ENCODE measurements at regions not wholly inside any gene's neighbourhood (a gene's known extent, or its start where the extent isn't known, plus 50 kb on each side); places are given as distances from the start of the nearest gene placed in this dataset.

GRCh38 chr3:167895178-167895577 lies 159.7 kb downstream of the SERPINI1 start:
- DNase-seq (ENCODE audit: low spot score), result no peak

DNA sequence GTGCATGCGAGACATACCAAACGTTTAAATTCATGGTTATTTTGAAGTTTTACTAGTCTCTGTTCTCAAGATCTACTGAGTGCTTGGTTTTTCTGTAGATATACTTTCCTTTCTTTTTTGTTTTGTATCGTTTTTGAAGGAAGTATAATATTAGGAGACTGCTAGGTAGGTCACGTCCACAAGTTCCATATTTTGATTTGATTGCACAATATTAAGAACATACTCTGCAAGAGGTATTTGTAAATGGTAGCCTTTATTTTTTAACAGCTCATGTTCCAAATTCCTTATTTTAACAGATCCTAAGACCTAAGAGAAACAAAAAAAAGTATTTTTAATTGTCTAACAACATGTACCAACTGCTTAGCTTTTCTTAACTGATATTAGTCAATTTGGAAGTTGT lies 156.7 kb downstream of the SERPINI1 start:
- DNase-seq (ENCODE audit: low spot score), result no peak

GRCh38 chr3:167887096-167887495 lies 151.6 kb downstream of the SERPINI1 start:
- DNase-seq (ENCODE audit: low spot score), result no peak

GRCh38 chr3:167886690-167887089 lies 151.2 kb downstream of the SERPINI1 start:
- DNase-seq (ENCODE audit: low spot score), result no peak

DNA sequence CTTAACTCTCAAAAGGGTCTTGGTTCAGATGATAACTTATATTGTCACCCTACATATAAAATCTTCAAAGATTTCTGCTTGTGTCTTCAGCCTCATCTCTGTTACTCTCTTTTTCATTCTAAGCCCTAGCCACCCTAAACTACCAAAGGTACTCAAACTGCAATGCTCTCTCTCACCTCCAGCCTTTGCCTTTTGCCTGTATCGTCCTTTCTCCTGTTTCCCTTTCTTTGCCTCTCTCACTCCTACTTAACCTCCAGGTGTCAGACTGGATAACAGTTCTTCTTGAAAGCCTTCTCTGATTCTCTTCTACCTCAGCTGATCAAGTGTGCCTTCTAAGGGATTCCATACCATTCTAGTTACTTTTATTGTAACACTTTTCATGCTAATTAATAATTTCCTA lies 149.8 kb downstream of the SERPINI1 start:
- no peak for DNase-seq (ENCODE audit: low spot score)

DNA sequence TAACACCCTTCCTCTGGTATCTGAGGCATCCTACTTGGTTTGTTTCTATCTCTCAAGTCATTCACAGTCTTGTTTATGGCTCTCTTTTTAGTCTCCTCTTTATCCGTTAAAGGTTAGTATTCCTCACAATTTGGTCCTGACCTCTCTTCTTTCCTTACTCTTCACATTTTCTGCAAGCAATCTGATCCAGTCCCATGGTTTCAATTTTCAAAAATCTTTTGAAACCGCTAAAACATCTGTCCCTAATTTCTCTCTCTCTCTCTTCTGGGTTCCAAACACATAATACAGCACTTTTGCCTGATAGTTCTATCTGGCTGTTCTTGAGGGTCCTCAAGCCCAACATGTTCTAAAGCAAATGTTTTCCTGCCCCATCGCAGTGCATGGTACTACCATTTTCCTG lies 149.0 kb downstream of the SERPINI1 start:
- no peak for DNase-seq (ENCODE audit: low spot score)

DNA sequence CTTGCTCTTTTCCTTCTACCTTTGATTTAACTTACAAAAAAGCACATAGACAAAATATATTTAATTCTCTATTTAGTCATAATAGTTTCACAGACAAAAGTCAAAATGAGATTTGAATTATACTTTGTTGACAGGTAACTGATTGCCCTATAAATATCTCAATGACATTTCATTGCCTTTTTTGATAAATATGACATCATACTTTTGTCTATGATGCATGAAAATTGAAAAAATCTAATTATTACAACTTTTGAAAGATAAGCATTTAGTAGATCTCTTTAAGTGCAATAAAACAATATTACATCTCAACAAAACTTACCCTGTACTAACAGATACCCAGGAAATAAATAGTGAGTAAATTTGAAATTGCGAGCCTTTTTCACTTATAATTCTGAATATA lies 147.9 kb downstream of the SERPINI1 start:
- DNase-seq (ENCODE audit: low spot score), result no peak

DNA sequence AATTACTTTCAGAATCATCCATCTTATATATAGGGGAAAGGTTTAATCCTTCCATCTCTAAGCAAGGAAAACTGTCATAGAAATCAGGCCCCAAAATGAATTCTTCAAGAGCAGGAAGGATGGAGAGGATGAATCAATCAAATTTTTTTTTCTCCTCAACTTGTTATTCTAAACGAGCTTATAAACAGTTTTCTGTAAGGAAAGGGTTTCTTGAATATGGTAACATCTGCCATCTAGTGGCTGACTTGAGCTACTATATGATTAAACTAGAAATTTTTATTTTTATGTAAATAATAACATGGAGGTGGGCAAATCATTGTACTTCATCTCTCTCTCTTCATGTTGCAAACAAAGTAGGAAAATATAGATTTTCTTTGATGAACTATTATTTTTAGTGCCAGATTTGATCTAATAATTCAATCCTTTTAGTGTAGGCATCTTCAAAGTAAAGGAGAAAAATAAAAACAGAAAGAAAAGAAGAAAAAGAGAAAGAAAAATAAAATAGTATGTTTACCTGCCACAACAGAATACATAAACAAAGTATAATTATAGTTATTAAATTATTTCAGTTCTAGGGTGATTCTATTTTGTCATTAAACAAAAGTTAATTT lies 146.6 kb downstream of the SERPINI1 start:
- peak; percentile 75 for DNase-seq (ENCODE audit: low spot score)

DNA sequence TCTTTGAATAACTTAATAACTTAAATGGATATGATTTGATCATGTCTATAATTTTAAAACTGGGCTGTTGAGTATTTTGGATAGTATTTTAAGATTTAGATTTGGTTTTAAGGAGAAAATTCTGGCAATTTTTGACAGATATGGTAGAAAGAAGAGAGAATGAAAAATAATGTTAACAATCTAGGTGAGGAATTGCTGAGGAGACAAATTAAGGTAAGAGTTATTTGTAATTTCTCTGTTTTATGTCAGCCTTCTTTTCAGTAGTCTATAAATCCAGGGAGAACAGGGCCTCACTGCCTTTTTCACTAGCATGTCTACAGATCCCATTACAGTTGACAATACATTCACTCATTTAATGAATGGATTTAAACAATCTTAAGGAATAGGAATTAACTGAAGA lies 144.7 kb downstream of the SERPINI1 start:
- no peak for DNase-seq (ENCODE audit: low spot score)

GRCh38 chr3:167876620-167877281 lies 141.2 kb downstream of the SERPINI1 start:
- DNase-seq (ENCODE audit: low spot score), result peak; percentile 64
